GM19035 (cell line): ENCODE measurements at regions not wholly inside any gene's neighbourhood (a gene's known extent, or its start where the extent isn't known, plus 50 kb on each side); places are given as distances from the start of the nearest gene placed in this dataset.
"Not testable (repeated sequence)": the region's sequence is repeated elsewhere in the genome, so short reads cannot be mapped to it uniquely, and the experiment has no call there.

ENCODE experiments used
- ATAC-seq: cut with Tn5 transposase; IDR thresholded peaks from one replicate; pipeline ENCODE4 v1.9.1; 2021; ENCODE audit not compliant: unreplicated experiment

- ATAC-seq: no peak
These were observed 342.2 kb upstream of the NT5E start for GRCh38 chr6:85107701-85108100.

DNA sequence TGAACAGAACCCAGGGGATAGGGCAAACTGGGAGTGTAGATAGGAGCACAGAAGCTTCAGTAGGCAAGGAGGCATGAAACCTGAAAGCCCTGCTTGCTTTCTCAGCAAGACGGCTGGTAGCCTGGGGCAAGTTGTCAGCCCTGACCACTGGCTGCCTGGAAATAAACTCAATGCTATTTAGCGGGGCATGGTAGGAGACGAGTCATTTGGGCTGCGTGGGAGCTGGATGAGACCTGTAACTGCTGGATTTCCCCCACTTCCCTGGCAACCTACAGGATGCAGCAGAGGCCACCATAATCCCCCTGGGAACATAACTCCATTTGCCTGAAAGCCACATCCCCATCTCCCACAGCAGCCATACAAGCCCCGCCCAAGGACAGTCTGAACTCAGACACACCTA is 332.6 kb upstream of the TBX18 start:
- ATAC-seq: no peak

DNA sequence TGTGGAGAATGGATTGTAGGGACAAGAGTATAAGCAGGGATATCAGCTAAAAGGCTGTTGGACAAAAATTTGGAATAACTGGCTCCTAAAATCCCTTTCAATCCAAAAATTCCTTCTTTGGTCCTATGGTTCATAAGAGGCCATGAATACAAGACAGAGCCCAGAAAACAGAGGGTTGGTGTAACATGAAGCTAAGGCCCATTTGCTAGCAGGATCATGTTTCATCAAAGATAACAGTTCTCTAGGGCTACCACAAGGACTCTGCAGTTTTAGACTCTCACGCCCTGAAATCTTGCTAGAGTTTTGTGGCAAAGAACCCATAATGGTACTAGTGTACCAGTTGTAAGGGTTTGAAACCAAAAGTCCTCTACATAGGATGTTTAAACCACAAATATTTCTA is 327.8 kb upstream of the TBX18 start:
- no peak for ATAC-seq

GRCh38 chr6:85089255-85089654 is 324.9 kb upstream of the TBX18 start:
- ATAC-seq: no peak

- no peak for ATAC-seq
These were observed 321.5 kb upstream of the TBX18 start for GRCh38 chr6:85085875-85086274.

DNA sequence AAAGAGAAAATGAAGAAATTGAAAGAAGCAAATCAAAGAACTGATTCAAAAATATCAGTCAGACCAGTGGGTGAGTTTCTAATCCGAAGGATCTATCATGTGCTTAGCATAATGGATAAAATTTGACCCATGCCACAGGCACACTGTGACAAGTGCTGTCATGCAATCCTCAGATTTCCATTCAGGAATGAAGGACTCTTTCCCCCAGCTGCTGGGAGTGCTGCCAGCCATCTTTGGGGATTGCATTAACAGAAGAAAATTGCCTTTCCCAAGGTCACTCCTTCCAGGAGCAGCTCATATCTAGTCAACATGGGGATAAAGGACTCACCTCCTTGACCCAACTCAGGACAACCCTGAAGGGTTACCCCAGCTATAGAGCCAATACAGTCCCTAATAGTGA is 316.7 kb upstream of the TBX18 start:
- ATAC-seq: no peak

- no peak for ATAC-seq
These were observed 315.4 kb upstream of the TBX18 start for GRCh38 chr6:85079761-85080160.

DNA sequence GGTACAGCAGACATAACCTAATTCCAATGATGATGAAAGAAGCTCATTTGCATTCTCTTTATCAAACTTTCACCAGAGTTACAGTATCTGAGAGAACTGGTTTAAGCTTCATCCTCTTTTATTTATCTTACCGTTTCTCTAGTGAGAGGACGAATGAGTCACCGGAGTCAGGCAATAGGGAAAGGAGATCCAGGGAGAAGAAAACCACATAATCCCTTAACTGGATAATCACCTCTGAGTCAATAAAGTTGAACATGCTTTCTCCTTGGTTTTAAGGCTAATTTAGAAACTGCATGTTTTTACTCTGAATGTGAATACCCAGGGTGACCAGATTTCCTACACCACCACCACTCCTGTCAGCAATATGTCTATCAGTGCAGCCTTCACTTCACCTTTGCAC is 313.7 kb upstream of the TBX18 start:
- ATAC-seq: no peak

GRCh38 chr6:85077098-85077497 is 312.7 kb upstream of the TBX18 start:
- no peak for ATAC-seq

DNA sequence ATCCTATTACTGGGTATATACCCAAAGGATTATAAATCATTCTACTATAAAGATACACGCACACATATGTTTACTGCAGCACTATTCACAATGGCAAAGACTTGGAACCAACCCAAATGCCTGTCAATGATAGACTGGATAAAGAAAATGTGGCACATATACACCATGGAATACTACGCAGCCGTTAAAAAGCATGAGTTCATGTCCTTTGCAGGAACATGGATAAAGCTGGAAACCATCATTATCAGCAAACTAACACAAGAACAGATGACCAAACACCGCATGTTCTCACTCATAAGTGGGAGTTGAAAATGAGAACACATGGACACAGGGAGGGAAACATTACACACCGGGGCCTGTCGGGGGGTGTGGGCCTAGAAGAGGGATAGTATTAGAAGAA is 307.4 kb upstream of the TBX18 start:
- not testable (repeated sequence) for ATAC-seq

DNA sequence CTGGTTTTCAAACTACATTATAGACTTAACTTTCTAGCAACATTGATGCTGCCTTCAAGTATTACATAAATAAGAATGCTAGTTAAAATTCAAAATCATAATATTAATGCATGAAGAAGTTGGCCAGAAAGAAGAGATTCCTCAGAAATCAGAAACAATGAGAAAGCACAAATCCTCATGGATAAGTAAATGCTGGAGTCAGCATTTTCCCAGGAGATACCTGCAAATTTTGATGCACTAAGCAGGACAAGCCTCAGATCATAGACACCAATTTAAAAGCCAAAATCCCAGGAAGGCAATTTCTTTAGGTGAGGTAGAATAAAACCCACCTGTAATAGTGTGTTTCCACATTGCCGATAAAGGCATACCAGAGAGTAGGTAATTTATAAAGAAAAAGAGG is 305.2 kb upstream of the TBX18 start:
- no peak for ATAC-seq

DNA sequence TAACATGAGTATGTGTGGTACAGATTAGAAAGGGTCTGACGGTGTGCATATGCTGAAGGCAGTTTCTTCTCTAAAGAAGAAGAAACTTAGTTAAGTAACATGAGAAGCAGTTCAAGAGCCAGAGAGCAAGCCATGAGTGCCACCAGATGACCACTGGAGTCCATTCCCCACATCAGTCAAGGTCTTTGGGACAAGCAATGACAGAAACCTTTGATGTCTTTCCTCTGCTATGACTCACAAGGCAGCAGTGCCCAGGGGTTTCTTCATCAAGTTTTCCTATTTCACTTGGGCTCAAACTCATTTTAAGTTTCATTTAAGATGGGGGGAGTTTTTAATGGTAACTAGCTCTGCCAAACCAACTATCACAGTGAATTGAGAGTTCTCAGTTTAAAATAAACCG is 303.8 kb upstream of the TBX18 start:
- no peak for ATAC-seq

GRCh38 chr6:85066266-85066665 is 301.9 kb upstream of the TBX18 start:
- ATAC-seq: no peak

- no peak for ATAC-seq
These were observed 301.4 kb upstream of the TBX18 start for GRCh38 chr6:85065831-85066230.

DNA sequence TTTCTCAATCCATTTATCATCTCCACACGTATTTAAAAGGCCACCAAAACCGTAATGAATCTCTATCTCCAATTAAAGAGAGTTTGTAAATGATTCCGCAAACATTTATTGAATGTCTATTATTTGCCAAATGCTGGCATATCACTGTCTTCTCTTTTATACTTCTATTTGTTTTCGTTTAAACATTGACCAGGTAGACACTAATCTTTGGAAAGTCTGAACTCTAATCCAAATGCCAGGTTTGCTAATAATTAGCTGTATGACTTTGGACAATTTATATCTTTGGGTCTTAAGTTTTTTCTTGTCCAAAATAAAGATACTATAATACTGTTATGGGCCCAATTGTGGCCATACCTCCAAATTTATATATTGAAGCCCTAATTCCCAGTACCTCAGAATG is 299.2 kb upstream of the TBX18 start:
- no peak for ATAC-seq

DNA sequence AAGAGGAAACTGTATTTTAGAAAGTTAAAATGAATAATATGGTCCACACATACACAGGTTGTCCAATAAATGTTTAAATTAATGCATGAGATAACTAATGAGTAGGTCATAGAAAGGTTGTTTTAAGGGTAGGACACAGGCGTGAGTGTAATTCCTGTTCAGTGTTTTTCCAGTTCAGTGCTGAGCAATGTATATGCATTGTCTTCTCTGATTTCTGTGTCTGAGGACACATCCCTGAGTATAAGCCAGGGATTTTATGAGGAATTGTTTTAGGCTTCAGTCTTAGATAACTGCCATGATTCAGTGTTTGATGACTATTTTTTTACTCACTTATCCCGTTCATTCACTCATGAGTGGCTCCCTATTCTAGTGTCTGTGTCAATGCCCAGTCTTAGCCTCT is 298.5 kb upstream of the TBX18 start:
- ATAC-seq: no peak

DNA sequence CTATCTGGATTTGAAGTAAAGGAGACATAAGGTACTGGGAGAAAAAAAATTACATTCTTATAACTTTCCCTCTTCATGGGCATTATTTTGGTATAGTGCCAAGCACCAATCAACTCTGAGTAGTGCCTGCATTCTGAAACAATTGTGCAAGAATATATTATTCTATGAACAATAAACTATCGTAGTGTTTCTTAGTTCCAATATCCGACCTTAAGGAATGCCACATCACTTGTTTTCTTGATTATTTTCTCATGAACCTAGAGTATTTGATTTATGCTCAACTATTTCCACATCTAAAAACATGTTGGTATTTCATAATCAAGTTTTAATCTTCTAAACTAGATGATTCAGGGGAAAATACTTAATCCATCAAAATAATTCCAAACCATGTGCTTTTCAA is 294.4 kb upstream of the TBX18 start:
- no peak for ATAC-seq

- ATAC-seq: no peak
These were observed 285.8 kb upstream of the TBX18 start for GRCh38 chr6:85050149-85050548.

DNA sequence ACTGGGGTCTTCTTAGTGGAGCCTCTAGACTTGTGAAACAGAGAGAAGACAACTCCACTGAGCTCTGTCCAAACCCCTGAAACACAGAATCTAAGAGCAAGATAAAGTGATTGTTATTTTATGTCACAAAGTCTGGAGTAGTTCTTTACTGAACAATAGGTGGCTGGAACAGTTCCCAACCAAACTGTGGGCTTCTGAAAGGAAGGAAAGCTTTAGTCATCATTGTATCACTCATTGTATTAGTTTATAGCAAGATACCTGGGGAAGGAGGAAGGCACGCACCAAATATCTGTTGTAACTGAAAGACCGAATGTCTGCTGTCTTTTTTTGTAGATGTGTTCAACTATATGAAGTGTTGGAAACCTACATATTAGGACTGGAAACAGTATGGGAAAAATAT is 284.9 kb upstream of the TBX18 start:
- no peak for ATAC-seq

- ATAC-seq: no peak
These were observed 283.4 kb upstream of the TBX18 start for GRCh38 chr6:85047818-85048217.

DNA sequence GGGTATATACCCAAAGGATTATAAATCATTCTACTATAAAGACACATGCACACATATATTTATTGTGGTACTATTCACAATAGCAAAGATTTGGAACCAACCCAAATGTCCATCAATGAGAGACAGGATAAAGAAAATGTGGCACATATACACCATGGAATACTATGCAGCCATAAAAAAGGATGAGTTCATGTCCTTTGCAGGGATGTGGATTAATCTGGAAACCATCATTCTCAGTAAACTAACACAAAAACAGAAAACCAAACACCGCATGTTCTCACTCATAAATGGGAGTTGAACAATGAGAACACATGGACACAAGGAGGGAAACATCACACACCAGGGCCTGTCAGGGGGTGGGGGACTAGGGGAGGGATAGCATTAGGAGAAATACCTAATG is 281.4 kb upstream of the TBX18 start:
- ATAC-seq: not testable (repeated sequence)

GRCh38 chr6:85044361-85044760 is 280.0 kb upstream of the TBX18 start:
- ATAC-seq: no peak

- no peak for ATAC-seq
These were observed 277.0 kb upstream of the TBX18 start for GRCh38 chr6:85041376-85041775.

DNA sequence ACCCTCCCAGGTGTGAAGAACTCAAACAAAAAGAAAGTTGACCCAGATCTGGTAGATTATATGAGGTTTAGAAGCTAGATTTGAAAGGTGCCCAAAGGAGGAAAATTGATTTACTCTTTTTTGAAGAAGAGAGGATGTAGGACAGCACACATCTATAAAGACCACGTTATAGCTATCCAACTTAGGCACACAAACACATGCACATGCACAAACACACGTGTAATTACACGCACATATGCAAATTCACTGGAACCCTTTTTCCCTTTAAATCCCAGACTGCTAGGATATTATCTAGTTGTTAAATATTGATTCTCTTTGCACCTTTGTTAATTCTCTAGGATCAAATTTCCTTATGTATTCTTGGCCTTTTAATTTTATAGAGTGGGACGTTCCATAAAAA is 272.8 kb upstream of the TBX18 start:
- ATAC-seq: no peak
